DOHH2 (cell line): ENCODE measurements at regions not wholly inside any gene's neighbourhood (a gene's known extent, or its start where the extent isn't known, plus 50 kb on each side); places are given as distances from the start of the nearest gene placed in this dataset.

ENCODE experiments used
- CTCF ChIP-seq: fragments of 200-600 bp; sonication (generic); IDR thresholded peaks from one replicate; pipeline ENCODE4 v1.5.1; 2014; ENCODE audit warnings: antibody characterized with exemption, mild to moderate bottlenecking, low read depth, low read length; ENCODE audit not compliant: poor library complexity, severe bottlenecking
- EZH2phosphoT487 ChIP-seq: fragments of 200-600 bp; sonication (generic); IDR thresholded peaks from 2 replicates; pipeline ENCODE4 v1.6.1; 2017; ENCODE audit warnings: borderline replicate concordance, mild to moderate bottlenecking, antibody characterized with exemption, low read length, moderate library complexity, mixed read lengths

GRCh38 chr13:70385852-70386251 lies 277.6 kb upstream of the KLHL1 start:
- no peak for TF ChIP-seq CTCF
- TF ChIP-seq EZH2phosphoT487 = no peak
